Breast epithelium (tissue), 3 donors: ENCODE measurements at regions not wholly inside any gene's neighbourhood (a gene's known extent, or its start where the extent isn't known, plus 50 kb on each side); places are given as distances from the start of the nearest gene placed in this dataset.

Experiments
- CTCF ChIP-seq, 3 donors: fragments of 450-650 bp; IDR thresholded peaks; one replicate each; pipeline ENCODE4 v1.5.1; 2016 to 2017; ENCODE audit warnings: antibody characterized with exemption in 3 of 3, mild to moderate bottlenecking in 3 of 3, moderate library complexity in 3 of 3
- POLR2A ChIP-seq: fragments of 450-650 bp; IDR thresholded peaks from one replicate; pipeline ENCODE4 v1.6.1; 2016; ENCODE audit warnings: antibody characterized with exemption, mild to moderate bottlenecking, moderate library complexity
- POLR2AphosphoS5 ChIP-seq, 3 donors: sonication (generic); formaldehyde crosslinking; IDR thresholded peaks; one replicate each; pipeline ENCODE4 v1.6.1; 2017; ENCODE audit warnings: antibody characterized with exemption in 3 of 3

- TF ChIP-seq CTCF (IDR thresholded peaks at IDR 0.05) (no peak), POLR2AphosphoS5 (IDR thresholded peaks at IDR 0.05) (no peak), POLR2A (no peak)
Measured at GRCh38 chr20:48075591-48076174, 290.4 kb upstream of the SULF2 start.
